H9 (cell line): ENCODE measurements at regions not wholly inside any gene's neighbourhood (a gene's known extent, or its start where the extent isn't known, plus 50 kb on each side); places are given as distances from the start of the nearest gene placed in this dataset.
"Not testable (repeated sequence)": the region's sequence is repeated elsewhere in the genome, so short reads cannot be mapped to it uniquely, and the experiment has no call there.

ENCODE experiments used
- DNase-seq: peaks from one replicate; pipeline ENCODE4 v3.0.0-alpha.2; 2017
- H2AFZ ChIP-seq: one replicate; pipeline ENCODE4 v1.6.1; 2013; ENCODE audit warnings: mild to moderate bottlenecking, low read length, control low read depth, moderate library complexity
- H2AK5ac ChIP-seq: 2 replicates; pipeline ENCODE4 v1.6.1; 2013; ENCODE audit warnings: low read length, control low read depth, mixed read lengths; ENCODE audit not compliant: insufficient read length
- H2BK120ac ChIP-seq: one replicate; pipeline ENCODE4 v1.6.1; 2013; ENCODE audit warnings: low read depth, mild to moderate bottlenecking, low read length, control low read depth, inconsistent platforms; ENCODE audit not compliant: poor library complexity, severe bottlenecking
- H2BK12ac ChIP-seq: 2 replicates; pipeline ENCODE4 v1.6.1; 2013; ENCODE audit warnings: low read length, control low read depth, mixed read lengths, low read depth; ENCODE audit not compliant: insufficient read length
- H2BK15ac ChIP-seq: 2 replicates; pipeline ENCODE4 v1.6.1; 2013; ENCODE audit warnings: low read depth, low read length, control low read depth
- H2BK20ac ChIP-seq: one replicate; pipeline ENCODE4 v1.6.1; 2013; ENCODE audit warnings: low read depth, mild to moderate bottlenecking, low read length, control low read depth, inconsistent platforms; ENCODE audit not compliant: poor library complexity, severe bottlenecking
- H2BK5ac ChIP-seq: 2 replicates; pipeline ENCODE4 v1.6.1; 2013; ENCODE audit warnings: low read length, control low read depth, mixed read lengths; ENCODE audit not compliant: insufficient read length
- H3K14ac ChIP-seq: 2 replicates; pipeline ENCODE4 v1.6.1; 2013; ENCODE audit warnings: low read length, control low read depth; ENCODE audit not compliant: insufficient read depth
- H3K18ac ChIP-seq: 2 replicates; pipeline ENCODE4 v1.6.1; 2013; ENCODE audit warnings: low read depth, mild to moderate bottlenecking, mixed read lengths, low read length, control low read depth; ENCODE audit not compliant: insufficient read length
- H3K23ac ChIP-seq: 2 replicates; pipeline ENCODE4 v1.6.1; 2013; ENCODE audit warnings: low read length, control low read depth, mixed read lengths, low read depth; ENCODE audit not compliant: insufficient read length
- H3K23me2 ChIP-seq: 2 replicates; pipeline ENCODE4 v1.6.1; 2013; ENCODE audit warnings: low read depth, mild to moderate bottlenecking, mixed read lengths, low read length, control low read depth; ENCODE audit not compliant: insufficient read length, poor library complexity, severe bottlenecking
- H3K27ac ChIP-seq: 2 replicates; pipeline ENCODE4 v1.5.1; 2013; ENCODE audit warnings: low read length, control low read depth, mixed read lengths, low read depth; ENCODE audit not compliant: insufficient read length
- H3K27me3 ChIP-seq: 2 replicates; pipeline ENCODE4 v1.6.1; 2013; ENCODE audit warnings: low read length, control low read depth, inconsistent platforms; ENCODE audit not compliant: insufficient read depth
- H3K4ac ChIP-seq: 2 replicates; pipeline ENCODE4 v1.6.1; 2013; ENCODE audit warnings: low read depth, mild to moderate bottlenecking, control low read depth, inconsistent platforms, low read length, moderate library complexity
- H3K4me1 ChIP-seq: 2 replicates; pipeline ENCODE4 v1.6.1; 2013; ENCODE audit warnings: low read length, control low read depth, inconsistent platforms; ENCODE audit not compliant: insufficient read depth
- H3K4me2 ChIP-seq: 2 replicates; pipeline ENCODE4 v1.6.1; 2013; ENCODE audit warnings: low read length, control low read depth, mixed read lengths; ENCODE audit not compliant: insufficient read length, insufficient read depth
- H3K56ac ChIP-seq: 2 replicates; pipeline ENCODE4 v1.6.1; 2013; ENCODE audit warnings: low read depth, mild to moderate bottlenecking, mixed read lengths, low read length, control low read depth; ENCODE audit not compliant: insufficient read length
- H3K79me1 ChIP-seq: 2 replicates; pipeline ENCODE4 v1.6.1; 2013; ENCODE audit warnings: low read depth, mild to moderate bottlenecking, moderate library complexity, low read length, control low read depth, inconsistent platforms; ENCODE audit not compliant: insufficient read depth, poor library complexity, severe bottlenecking
- H3K79me2 ChIP-seq: 2 replicates; pipeline ENCODE4 v1.6.1; 2013; ENCODE audit warnings: low read length, control low read depth, inconsistent platforms; ENCODE audit not compliant: insufficient read depth
- H3K9ac ChIP-seq: 2 replicates; pipeline ENCODE4 v1.6.1; 2013; ENCODE audit warnings: low read length, control low read depth, mixed read lengths; ENCODE audit not compliant: insufficient read length; ENCODE audit errors: extremely low read depth
- H3K9me3 ChIP-seq: one replicate; pipeline ENCODE4 v1.6.1; 2013; ENCODE audit warnings: low read depth, low read length, inconsistent platforms; ENCODE audit not compliant: control insufficient read depth
- H3T11ph ChIP-seq: one replicate; pipeline ENCODE4 v1.6.1; 2013; ENCODE audit warnings: mild to moderate bottlenecking, low read length, control low read depth, inconsistent platforms
- H4K20me1 ChIP-seq: one replicate; pipeline ENCODE4 v1.6.1; 2013; ENCODE audit not compliant: control insufficient read depth, insufficient read length, insufficient read depth
- H4K5ac ChIP-seq: 2 replicates; pipeline ENCODE4 v1.6.1; 2013; ENCODE audit warnings: low read depth, mild to moderate bottlenecking, mixed read lengths, low read length, control low read depth; ENCODE audit not compliant: insufficient read length
- H4K8ac ChIP-seq: replicated peaks from 2 replicates; pipeline ENCODE4 v1.6.1; 2013; ENCODE audit warnings: low read length, control low read depth, mixed read lengths, low read depth; ENCODE audit not compliant: insufficient read length
- H4K91ac ChIP-seq: 2 replicates; pipeline ENCODE4 v1.6.1; 2013; ENCODE audit warnings: low read depth, mild to moderate bottlenecking, moderate library complexity, mixed read lengths, low read length, control low read depth; ENCODE audit not compliant: insufficient read length
- H3K27ac Mint-ChIP-seq, 3 experiments: 2 replicates in 2 of 3; 3 replicates in 1 of 3; pipeline ENCODE4 v1.8.0; 2020 to 2021; ENCODE audit warnings: mixed read lengths in 3 of 3, mild to moderate bottlenecking in 1 of 3, moderate library complexity in 1 of 3
- H3K27me3 Mint-ChIP-seq: 2 replicates; pipeline ENCODE4 v1.8.0; 2021; ENCODE audit warnings: low read depth, mild to moderate bottlenecking, moderate library complexity, mixed read lengths
- H3K36me3 Mint-ChIP-seq, 3 experiments: 2 replicates in 2 of 3; 3 replicates in 1 of 3; pipeline ENCODE4 v1.8.0; 2020 to 2021; ENCODE audit warnings: low read depth in 3 of 3, mixed read lengths in 3 of 3; ENCODE audit not compliant: insufficient read depth in 1 of 3
- H3K4me1 Mint-ChIP-seq, 2 experiments: 2 replicates each; pipeline ENCODE4 v1.8.0; 2020; ENCODE audit warnings: mixed read lengths in 2 of 2
- H3K4me3 Mint-ChIP-seq, 2 experiments: 2 replicates in 1 of 2; 3 replicates in 1 of 2; pipeline ENCODE4 v1.8.0; 2020 to 2021; ENCODE audit warnings: mild to moderate bottlenecking in 2 of 2, mixed read lengths in 2 of 2, moderate library complexity in 1 of 2
- H3K9me3 Mint-ChIP-seq, 2 experiments: 2 replicates in 1 of 2; 3 replicates in 1 of 2; pipeline ENCODE4 v1.8.0; 2020; ENCODE audit warnings: mild to moderate bottlenecking in 2 of 2, mixed read lengths in 2 of 2, moderate library complexity in 1 of 2
- WGBS: extraction: QIAGEN DNeasy Blood & Tissue Kit; methylation state at CpG from one replicate; pipeline ENCODE4 v1.1.7; 2013; ENCODE audit warnings: missing lambda C conversion rate, low lambda C conversion rate, mixed read lengths; ENCODE audit not compliant: insufficient read length; ENCODE audit errors: extremely low coverage; 5-methylcytosine and 5-hydroxymethylcytosine counted together

DNA sequence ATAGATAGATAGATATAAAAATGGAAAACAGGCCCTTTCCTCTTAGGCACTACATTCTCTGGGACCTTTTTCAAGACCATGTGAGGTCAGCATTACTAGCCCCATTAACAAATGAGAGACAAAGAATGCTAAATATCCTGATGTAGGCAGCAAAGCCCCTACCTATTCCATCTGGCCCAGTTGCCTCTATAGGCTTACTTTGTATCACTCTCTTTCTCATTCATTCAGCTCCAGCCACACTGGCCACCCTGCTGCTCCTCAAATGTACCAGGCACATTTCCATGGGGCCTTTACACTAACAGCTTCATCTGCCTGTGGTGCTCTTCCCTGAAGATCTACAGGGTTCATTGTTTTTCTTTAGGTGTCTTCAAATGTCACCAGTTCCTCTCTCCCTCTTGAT, 156.4 kb downstream of the SPDYE17 start:
- H3K9me3 Mint-ChIP-seq, H4K5ac ChIP-seq: not testable (repeated sequence)

DNA sequence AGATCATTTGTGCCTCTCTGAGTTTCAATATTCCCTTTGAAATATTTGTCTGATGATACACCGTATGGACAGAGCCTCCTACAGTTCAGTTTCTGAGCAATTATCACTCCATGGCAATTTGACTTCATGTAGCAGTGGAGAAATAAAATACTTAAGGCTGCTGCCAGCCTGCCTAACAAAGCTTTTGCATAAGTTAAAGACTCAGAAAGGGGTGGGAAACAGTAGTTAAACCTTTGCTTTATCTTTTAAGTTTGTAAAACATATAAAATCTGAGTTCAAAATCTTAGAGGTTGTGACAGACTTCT, 161.7 kb downstream of the SPDYE17 start:
- H3K27me3 Mint-ChIP-seq, H3K4me2 ChIP-seq, H2BK12ac ChIP-seq, H2AFZ ChIP-seq, H4K5ac ChIP-seq, H4K91ac ChIP-seq, H3K23ac ChIP-seq, H3K4me1 ChIP-seq, H4K20me1 ChIP-seq, H2BK20ac ChIP-seq, H3K4ac ChIP-seq, H2BK5ac ChIP-seq, H3K9me3 Mint-ChIP-seq, H3K18ac ChIP-seq, H3K56ac ChIP-seq, H2BK15ac ChIP-seq, H3K14ac ChIP-seq, H3K36me3 Mint-ChIP-seq, H4K8ac ChIP-seq, H3K9ac ChIP-seq, H3K27ac ChIP-seq, H3K4me3 Mint-ChIP-seq, H3K23me2 ChIP-seq, H3K27me3 ChIP-seq, H2BK120ac ChIP-seq, DNase-seq, H3K9me3 ChIP-seq, H3T11ph ChIP-seq, H3K79me2 ChIP-seq, H3K27ac Mint-ChIP-seq, H2AK5ac ChIP-seq, H3K79me1 ChIP-seq: not testable (repeated sequence)
- WGBS = no CpG with 5 or more reads among the region's 1 CpG
- H3K4me1 Mint-ChIP-seq = peaks cover 7 to 12% of the 10 kb centered on the region in 2 experiments

More for the DNA sequence above, 156.4 kb downstream of the SPDYE17 start:
- not testable (repeated sequence) for H3K79me1 ChIP-seq, H2BK12ac ChIP-seq, H2AK5ac ChIP-seq, H3K14ac ChIP-seq, H4K91ac ChIP-seq, H4K20me1 ChIP-seq, H3K36me3 Mint-ChIP-seq, H2BK20ac ChIP-seq, H3K27ac ChIP-seq, H2AFZ ChIP-seq, H3K23me2 ChIP-seq, H3T11ph ChIP-seq, H3K4me2 ChIP-seq, H3K9ac ChIP-seq, H3K4me3 Mint-ChIP-seq, H3K27ac Mint-ChIP-seq, H2BK5ac ChIP-seq, H3K4ac ChIP-seq, H3K23ac ChIP-seq, H3K4me1 ChIP-seq, H2BK15ac ChIP-seq, DNase-seq, H3K56ac ChIP-seq, H3K27me3 ChIP-seq, H2BK120ac ChIP-seq, H3K9me3 ChIP-seq, H3K27me3 Mint-ChIP-seq, H4K8ac ChIP-seq, H3K79me2 ChIP-seq, H3K18ac ChIP-seq
- H3K4me1 Mint-ChIP-seq = peaks cover 12 to 16% of the 10 kb centered on the region in 2 experiments
